ENCODE measurements at regions not wholly inside any gene's neighbourhood (a gene's known extent, or its start where the extent isn't known, plus 50 kb on each side); places are given as distances from the start of the nearest gene placed in this dataset.

DNA sequence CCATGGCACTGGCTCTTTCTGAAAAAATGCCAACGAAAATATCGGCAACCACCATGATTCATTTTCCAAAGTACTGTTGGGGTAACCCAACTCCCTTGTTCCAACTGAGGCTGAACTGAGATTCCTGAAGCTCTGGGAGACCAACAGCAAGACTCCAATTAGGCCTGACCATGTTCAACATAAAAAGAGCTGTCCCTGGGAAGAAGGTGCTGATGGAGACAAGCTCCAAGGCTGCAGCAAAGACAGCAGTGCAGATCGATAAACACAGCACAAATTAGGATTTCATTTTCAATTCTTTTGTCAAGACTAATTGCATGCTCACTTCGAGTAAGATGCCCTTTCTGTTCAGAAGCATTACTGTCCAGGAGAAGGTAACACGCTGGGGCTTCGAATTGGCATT lies 968.0 kb downstream of the UQCRFS1 start:
- no TSS peak for BruUV-seq (replicated peaks)

More for the DNA sequence above, 968.0 kb downstream of the UQCRFS1 start:
- H3K4me2 ChIP-seq (ENCODE audit: insufficient read depth, low read length) = no peak overlapping the region
- H2AFZ ChIP-seq (ENCODE audit: low read depth, low read length) = no peak overlapping the region
- no peaks in the 10 kb centered on the region for H3K36me3 ChIP-seq (ENCODE audit: control insufficient read depth in 2 of 2, extremely low read depth in 1 of 2, insufficient read depth in 2 of 2, low read length in 2 of 2)
- no peaks in the 10 kb centered on the region for H3K9me1 ChIP-seq (replicated peaks; ENCODE audit: control insufficient read depth, extremely low read depth, insufficient read depth, low read length)
- no peak overlapping the region for H3K27ac ChIP-seq (ENCODE audit: insufficient read depth, low read depth, low read length)
- no peaks in the 10 kb centered on the region for H4K20me1 ChIP-seq (replicated peaks; ENCODE audit: control insufficient read depth, extremely low read depth, insufficient read depth, low read length)
- H3K79me2 ChIP-seq (ENCODE audit: control insufficient read depth, insufficient read depth, low read length) = no peaks in the 10 kb centered on the region
- no peak overlapping the region for H3K9ac ChIP-seq (replicated peaks; ENCODE audit: extremely low read depth, insufficient read depth, low read length)
- intact Hi-C loops (cut with micrococcal nuclease) = no loop called here
- no peak overlapping the region for H3K4me3 ChIP-seq (replicated peaks in 1 of 3; ENCODE audit: insufficient read depth in 1 of 3, low read depth in 1 of 3, low read length in 3 of 3)
- dilution Hi-C loops (cut with MboI; ENCODE audit: extremely low pct_ligation_motif_present, low sequenced_read_pairs) = no loop called here
- ChIA-PET CTCF (no interaction called here), POLR2A (no interaction called here)
- FAIRE-seq (no peak), DNase-seq (ENCODE audit: low read depth, low spot score) (no peak)
- no peaks in the 10 kb centered on the region for H3K9me3 ChIP-seq (replicated peaks; ENCODE audit: control insufficient read depth, insufficient read depth, low read length)
- no peaks in the 10 kb centered on the region for H3K4me1 ChIP-seq (ENCODE audit: control insufficient read depth, extremely low read depth, insufficient read depth, low read length)
- H3K27me3 ChIP-seq (ENCODE audit: control insufficient read depth in 2 of 2, insufficient read depth in 2 of 2, low read length in 2 of 2) = no peaks in the 10 kb centered on the region
- TF ChIP-seq POLR2AphosphoS5 (IDR thresholded peaks at IDR 0.05; ENCODE audit: insufficient read depth, low read depth, low read length) (no peak), JUN (IDR thresholded peaks at IDR 0.05; ENCODE audit: borderline replicate concordance, insufficient read depth, insufficient read length, low read depth) (no peak), MYC (IDR thresholded peaks at IDR 0.05; ENCODE audit: low read depth, low read length) (no peak), POLR2A (IDR thresholded peaks at IDR 0.05; ENCODE audit: low read depth, low read length) (no peak), FOS (IDR thresholded peaks at IDR 0.05; ENCODE audit: borderline replicate concordance, insufficient read depth, low read length) (no peak), EZH2 (IDR thresholded peaks at IDR 0.05; ENCODE audit: borderline replicate concordance, low read depth, low read length, severe bottlenecking) (no peak), GATA2 (IDR thresholded peaks at IDR 0.05; ENCODE audit: insufficient read depth, insufficient read length, low read depth, low read length) (no peak)
- TF ChIP-seq, protein P1, sequence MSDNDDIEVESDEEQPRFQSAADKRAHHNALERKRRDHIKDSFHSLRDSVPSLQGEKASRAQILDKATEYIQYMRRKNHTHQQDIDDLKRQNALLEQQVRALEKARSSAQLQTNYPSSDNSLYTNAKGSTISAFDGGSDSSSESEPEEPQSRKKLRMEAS (IDR thresholded peaks at IDR 0.05; ENCODE audit: insufficient read depth, insufficient read length) = no peak
- TF ChIP-seq, protein P2, sequence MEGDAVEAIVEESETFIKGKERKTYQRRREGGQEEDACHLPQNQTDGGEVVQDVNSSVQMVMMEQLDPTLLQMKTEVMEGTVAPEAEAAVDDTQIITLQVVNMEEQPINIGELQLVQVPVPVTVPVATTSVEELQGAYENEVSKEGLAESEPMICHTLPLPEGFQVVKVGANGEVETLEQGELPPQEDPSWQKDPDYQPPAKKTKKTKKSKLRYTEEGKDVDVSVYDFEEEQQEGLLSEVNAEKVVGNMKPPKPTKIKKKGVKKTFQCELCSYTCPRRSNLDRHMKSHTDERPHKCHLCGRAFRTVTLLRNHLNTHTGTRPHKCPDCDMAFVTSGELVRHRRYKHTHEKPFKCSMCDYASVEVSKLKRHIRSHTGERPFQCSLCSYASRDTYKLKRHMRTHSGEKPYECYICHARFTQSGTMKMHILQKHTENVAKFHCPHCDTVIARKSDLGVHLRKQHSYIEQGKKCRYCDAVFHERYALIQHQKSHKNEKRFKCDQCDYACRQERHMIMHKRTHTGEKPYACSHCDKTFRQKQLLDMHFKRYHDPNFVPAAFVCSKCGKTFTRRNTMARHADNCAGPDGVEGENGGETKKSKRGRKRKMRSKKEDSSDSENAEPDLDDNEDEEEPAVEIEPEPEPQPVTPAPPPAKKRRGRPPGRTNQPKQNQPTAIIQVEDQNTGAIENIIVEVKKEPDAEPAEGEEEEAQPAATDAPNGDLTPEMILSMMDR (IDR thresholded peaks at IDR 0.05; ENCODE audit: extremely low read depth in 1 of 2, insufficient read depth in 1 of 2, low read depth in 1 of 2, low read length in 2 of 2) = no peak

Data from endothelial cell of umbilical vein (primary cell).